IMR-90 (cell line): ENCODE measurements at regions not wholly inside any gene's neighbourhood (a gene's known extent, or its start where the extent isn't known, plus 50 kb on each side); places are given as distances from the start of the nearest gene placed in this dataset.
"Not testable (repeated sequence)": the region's sequence is repeated elsewhere in the genome, so short reads cannot be mapped to it uniquely, and the experiment has no call there.

ENCODE experiments used
- ATAC-seq: fragments of 200-7000 bp; cut with Tn5 transposase; 2 replicates; pipeline ENCODE4 v1.9.1; 2020; ENCODE audit warnings: low read depth, mild to moderate bottlenecking, moderate library complexity
- BruUV-seq: library from RNA; stranded (reverse); fragments of 400-500 nt; replicated peaks from 2 replicates; lab custom pipeline; 2021; lab: Mats Ljungman, UMichigan
- CTCF ChIA-PET: fragments of 300-600 bp; formaldehyde crosslinking; extraction: SDS; loops from one replicate; lab custom pipeline; 2021; ENCODE audit warnings: antibody characterized with exemption; lab: Yijun Ruan, JAX
- POLR2A ChIA-PET: fragments of 300-600 bp; sonication (Branson Sonifier 250); formaldehyde crosslinking; loops from one replicate; lab custom pipeline; 2022; ENCODE audit warnings: antibody characterized with exemption; ENCODE audit not compliant: unreplicated experiment; lab: Charles Lee
- DNase-seq: peaks from one replicate; pipeline ENCODE4 v3.0.0; 2013
- H2AFZ ChIP-seq: replicated peaks from 2 replicates; pipeline ENCODE3; 2013; ENCODE audit warnings: low read length, mild to moderate bottlenecking; ENCODE audit not compliant: poor library complexity
- H2AK5ac ChIP-seq: 2 replicates; pipeline ENCODE4 v1.6.1; 2013; ENCODE audit warnings: low read depth, low read length, inconsistent platforms
- H2AK9ac ChIP-seq: replicated peaks from 2 replicates; pipeline ENCODE3; 2013; ENCODE audit warnings: mild to moderate bottlenecking, low read depth, low read length, moderate library complexity; ENCODE audit not compliant: poor library complexity
- H2BK120ac ChIP-seq: 2 replicates; pipeline ENCODE4 v1.6.1; 2013; ENCODE audit warnings: low read depth, low read length, inconsistent platforms
- H2BK15ac ChIP-seq: 3 replicates; pipeline ENCODE4 v1.6.1; 2013; ENCODE audit warnings: low read depth, low read length, inconsistent platforms
- H2BK20ac ChIP-seq: 2 replicates; pipeline ENCODE4 v1.6.1; 2013; ENCODE audit warnings: low read depth, mild to moderate bottlenecking, inconsistent platforms, low read length, moderate library complexity
- H2BK5ac ChIP-seq: 2 replicates; pipeline ENCODE4 v1.6.1; 2013; ENCODE audit warnings: mild to moderate bottlenecking, low read depth, low read length, inconsistent platforms; ENCODE audit not compliant: poor library complexity, severe bottlenecking
- H3K14ac ChIP-seq: replicated peaks from 2 replicates; pipeline ENCODE4 v1.6.1; 2013; ENCODE audit warnings: low read depth, low read length, inconsistent platforms
- H3K18ac ChIP-seq: 2 replicates; pipeline ENCODE4 v1.6.1; 2013; ENCODE audit warnings: low read depth, low read length, control low read depth
- H3K23ac ChIP-seq: 2 replicates; pipeline ENCODE4 v1.6.1; 2013; ENCODE audit warnings: low read depth, low read length, inconsistent platforms
- H3K27ac ChIP-seq: 2 replicates; pipeline ENCODE4 v1.5.1; 2013; ENCODE audit warnings: mild to moderate bottlenecking, control low read depth, low read length; ENCODE audit not compliant: insufficient read depth
- H3K27me3 ChIP-seq: 2 replicates; pipeline ENCODE4 v1.6.1; 2013; ENCODE audit warnings: low read length; ENCODE audit not compliant: control insufficient read depth, insufficient read depth
- H3K36me3 ChIP-seq: 2 replicates; pipeline ENCODE4 v1.6.1; 2013; ENCODE audit warnings: low read length, mixed read lengths; ENCODE audit not compliant: control insufficient read depth, insufficient read depth
- H3K4ac ChIP-seq: 2 replicates; pipeline ENCODE4 v1.6.1; 2013; ENCODE audit warnings: low read depth, low read length, inconsistent platforms
- H3K4me1 ChIP-seq: 2 replicates; pipeline ENCODE4 v1.6.1; 2013; ENCODE audit warnings: low read length, mixed read lengths; ENCODE audit not compliant: control insufficient read depth, insufficient read depth
- H3K4me2 ChIP-seq: 2 replicates; pipeline ENCODE4 v1.6.1; 2013; ENCODE audit warnings: low read depth, mild to moderate bottlenecking, control low read depth, low read length, moderate library complexity
- H3K4me3 ChIP-seq: 2 replicates; pipeline ENCODE4 v1.5.1; 2013; ENCODE audit warnings: low read depth, mild to moderate bottlenecking, control low read depth, low read length, moderate library complexity; ENCODE audit not compliant: insufficient read depth
- H3K56ac ChIP-seq: 2 replicates; pipeline ENCODE4 v1.6.1; 2013; ENCODE audit warnings: low read length, inconsistent platforms; ENCODE audit not compliant: insufficient read depth; ENCODE audit errors: extremely low read depth
- H3K79me1 ChIP-seq, 2 experiments: 2 replicates each; pipeline ENCODE4 v1.6.1; 2013; ENCODE audit warnings: low read length in 2 of 2, inconsistent platforms in 1 of 2, low read depth in 1 of 2
- H3K9ac ChIP-seq: 2 replicates; pipeline ENCODE4 v1.6.1; 2013; ENCODE audit warnings: low read depth, low read length, control low read depth
- H3K9me1 ChIP-seq: 2 replicates; pipeline ENCODE4 v1.6.1; 2013; ENCODE audit warnings: low read length, inconsistent platforms; ENCODE audit not compliant: insufficient read depth
- H3K9me3 ChIP-seq: 2 replicates; pipeline ENCODE4 v1.6.1; 2013; ENCODE audit warnings: low read length; ENCODE audit not compliant: control insufficient read depth, insufficient read depth
- H4K20me1 ChIP-seq: 2 replicates; pipeline ENCODE4 v1.6.1; 2013; ENCODE audit warnings: low read length, inconsistent platforms; ENCODE audit not compliant: insufficient read depth
- H4K5ac ChIP-seq: 2 replicates; pipeline ENCODE4 v1.6.1; 2013; ENCODE audit warnings: mild to moderate bottlenecking, low read depth, low read length, control low read depth
- H4K8ac ChIP-seq, 2 experiments: 2 replicates each; pipeline ENCODE4 v1.6.1; 2013; ENCODE audit warnings: low read depth in 2 of 2, low read length in 2 of 2, control low read depth in 1 of 2, inconsistent platforms in 1 of 2
- H4K91ac ChIP-seq: 2 replicates; pipeline ENCODE4 v1.6.1; 2013; ENCODE audit warnings: low read depth, low read length, inconsistent platforms; ENCODE audit not compliant: insufficient read depth
- CTCF ChIP-seq: conservative IDR thresholded peaks from 2 replicates; pipeline ENCODE4 v1.5.1; 2012; ENCODE audit warnings: mild to moderate bottlenecking, low read depth, low read length, improper control_type of control experiment
- MAFK ChIP-seq: IDR thresholded peaks from 2 replicates; pipeline ENCODE4 v1.6.1; 2012; ENCODE audit warnings: low read depth, low read length, improper control_type of control experiment
- POLR2A ChIP-seq: IDR thresholded peaks from 2 replicates; pipeline ENCODE4 v1.6.1; 2012; ENCODE audit warnings: mild to moderate bottlenecking, low read depth, low read length
- WGBS, 2 experiments: methylation state at CpG; one replicate each; pipeline versions ENCODE4 v1.1.5 to v1.1.7; 2013; ENCODE audit warnings: missing lambda C conversion rate in 2 of 2; ENCODE audit not compliant: insufficient read length in 1 of 2; ENCODE audit errors: extremely low coverage in 2 of 2; 5-methylcytosine and 5-hydroxymethylcytosine counted together
- dilution Hi-C: fragments of 300-500 bp; cut with HindIII; formaldehyde crosslinking; loops from one replicate; pipeline ENCODE4 v1.14.3; 2018; ENCODE audit warnings: low sequenced_read_pairs; ENCODE audit not compliant: unreplicated experiment
- in situ Hi-C: fragments of 300-500 bp; cut with MboI; formaldehyde crosslinking; loops from 3 replicates; pipeline ENCODE4 v1.14.3; 2019; ENCODE audit warnings: low sequenced_read_pairs, inconsistent platforms, mixed read lengths
- intact Hi-C: fragments of 100-400 bp; cut with micrococcal nuclease; formaldehyde crosslinking; loops from 2 replicates; pipeline ENCODE4 v1.10.0; 2022

- no peaks in the 10 kb centered on the region for H3K9me3 ChIP-seq
- DNase-seq (no peak), ATAC-seq (no peak)
- H3K18ac ChIP-seq: no peak overlapping the region
- TF ChIP-seq MAFK (no peak), CTCF (no peak), POLR2A (no peak)
- no peak overlapping the region for H2AK9ac ChIP-seq
- H3K27me3 ChIP-seq: peaks cover 1% of the 10 kb centered on the region
- no peaks in the 10 kb centered on the region for H3K36me3 ChIP-seq
- 0 out of 2 replicates have a peak, but pooled peaks cover 3% of the 10 kb centered on the region for H3K9me1 ChIP-seq
- H3K14ac ChIP-seq: no peak overlapping the region
- no peak overlapping the region for H4K5ac ChIP-seq
- H3K4me3 ChIP-seq: no peak overlapping the region
- no peak overlapping the region for H3K4ac ChIP-seq
- intact Hi-C loops: no loop called here
- H3K56ac ChIP-seq: no peak overlapping the region
- H3K4me1 ChIP-seq: peaks cover 4% of the 10 kb centered on the region; the same call in 1 of the 2 replicates
- no peak overlapping the region for H2AFZ ChIP-seq
- no peak overlapping the region for H2BK20ac ChIP-seq
- no peak overlapping the region for H4K91ac ChIP-seq
- H2BK120ac ChIP-seq: no peak overlapping the region
- CTCF ChIA-PET: no interaction called here
- no peak overlapping the region for H2BK15ac ChIP-seq
- POLR2A ChIA-PET: no interaction called here
- no peaks in the 10 kb centered on the region for H4K20me1 ChIP-seq
- BruUV-seq: no TSS peak
- in situ Hi-C loops: no loop called here
- no peak overlapping the region for H2BK5ac ChIP-seq
- no peak overlapping the region for H3K27ac ChIP-seq
- H3K4me2 ChIP-seq: no peak overlapping the region
- no peak overlapping the region for H2AK5ac ChIP-seq
- dilution Hi-C loops: no loop called here
- WGBS, 2 experiments: no CpG with 5 or more reads among the region's 1 CpG
- no peaks in the 10 kb centered on the region for H3K79me1 ChIP-seq
- H3K9ac ChIP-seq: no peak overlapping the region
- H4K8ac ChIP-seq: no peak overlapping the region
- H3K23ac ChIP-seq: no peak overlapping the region
Measured at GRCh38 chr2:138066841-138067240, 102.6 kb downstream of the HNMT start.

DNA sequence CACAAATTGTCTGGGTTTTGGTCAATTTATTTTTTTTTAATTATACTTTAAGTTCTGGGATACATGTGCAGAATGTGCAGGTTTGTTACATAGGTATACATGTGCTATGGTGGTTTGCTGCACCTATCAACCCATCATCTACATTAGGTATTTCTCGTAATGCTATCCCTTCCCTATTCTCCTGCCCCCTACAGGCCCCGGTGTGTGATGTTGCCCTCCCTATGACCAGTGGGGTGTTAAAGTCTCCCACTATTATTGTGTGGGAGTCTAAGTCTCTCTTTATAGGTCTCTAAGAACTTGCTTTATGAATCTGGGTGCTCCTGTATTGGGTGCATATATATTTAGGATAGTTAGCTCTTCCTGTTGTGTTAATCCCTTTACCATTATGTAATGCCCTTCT, 104.4 kb downstream of the HNMT start:
- H3K18ac ChIP-seq, H3K9me3 ChIP-seq, H3K23ac ChIP-seq, H3K14ac ChIP-seq, H3K27ac ChIP-seq, H4K8ac ChIP-seq, intact Hi-C loops, dilution Hi-C loops, H3K36me3 ChIP-seq, H3K4me1 ChIP-seq, H3K4me2 ChIP-seq, H3K4me3 ChIP-seq, in situ Hi-C loops, H4K20me1 ChIP-seq, CTCF ChIA-PET, H3K9me1 ChIP-seq, H2BK20ac ChIP-seq, H3K9ac ChIP-seq, H3K56ac ChIP-seq, H2BK15ac ChIP-seq, DNase-seq, H3K79me1 ChIP-seq, H2AFZ ChIP-seq, H3K4ac ChIP-seq, BruUV-seq, H4K91ac ChIP-seq, ATAC-seq, H2AK5ac ChIP-seq, H4K5ac ChIP-seq, POLR2A ChIA-PET, H2AK9ac ChIP-seq, H2BK5ac ChIP-seq, H2BK120ac ChIP-seq, H3K27me3 ChIP-seq: not testable (repeated sequence)
- no CpG with 5 or more reads among the region's 2 CpGs for WGBS, 2 experiments
